Lung (tissue), 11 donors: ENCODE measurements at regions not wholly inside any gene's neighbourhood (a gene's known extent, or its start where the extent isn't known, plus 50 kb on each side); places are given as distances from the start of the nearest gene placed in this dataset.

Experiments used
- ATAC-seq: fragments of 200-7000 bp; cut with Tn5 transposase; one replicate; pipeline ENCODE4 v1.9.1; 2020; ENCODE audit warnings: moderate number of reproducible peaks; ENCODE audit not compliant: insufficient read depth, low FRiP score
- DNase-seq, 3 donors: peaks; one replicate each; pipeline ENCODE4 v3.0.0-alpha.2; 2013 to 2017
- H3K27ac ChIP-seq, 2 donors: one replicate each; pipeline ENCODE4 v1.5.1; 2013; ENCODE audit warnings: mild to moderate bottlenecking in 2 of 2, moderate library complexity in 2 of 2, control low read depth in 1 of 2, inconsistent platforms in 1 of 2, low read depth in 1 of 2, low read length in 1 of 2
- H3K27me3 ChIP-seq, 3 donors: one replicate each; pipeline ENCODE4 v1.5.1; 2013; ENCODE audit warnings: low read length in 2 of 3; ENCODE audit not compliant: control insufficient read depth in 3 of 3, insufficient read depth in 3 of 3
- H3K36me3 ChIP-seq, 4 donors: one replicate each; pipeline ENCODE4 v1.5.1; 2013; ENCODE audit warnings: low read length in 4 of 4, mild to moderate bottlenecking in 1 of 4, moderate library complexity in 1 of 4; ENCODE audit not compliant: control insufficient read depth in 4 of 4, insufficient read depth in 4 of 4
- H3K4me1 ChIP-seq, 5 donors: one replicate each; pipeline ENCODE4 v1.5.1; 2013; ENCODE audit warnings: low read length in 5 of 5, mild to moderate bottlenecking in 2 of 5, moderate library complexity in 1 of 5; ENCODE audit not compliant: control insufficient read depth in 5 of 5, insufficient read depth in 5 of 5
- H3K4me3 ChIP-seq: one replicate; pipeline ENCODE4 v1.5.1; 2013; ENCODE audit warnings: mild to moderate bottlenecking, control low read depth, moderate library complexity
- H3K9ac ChIP-seq, 2 donors: one replicate each; pipeline ENCODE4 v1.5.1; 2013; ENCODE audit warnings: low read length in 2 of 2, control low read depth in 1 of 2; ENCODE audit not compliant: insufficient read depth in 1 of 2
- H3K9me3 ChIP-seq, 4 donors: one replicate each; pipeline ENCODE4 v1.5.1; 2013; ENCODE audit warnings: low read length in 3 of 4, mild to moderate bottlenecking in 1 of 4, moderate library complexity in 1 of 4; ENCODE audit not compliant: control insufficient read depth in 4 of 4, insufficient read depth in 3 of 4
- CTCF ChIP-seq: IDR thresholded peaks from 2 replicates; pipeline ENCODE4 v1.5.1; 2012; ENCODE audit warnings: mild to moderate bottlenecking; ENCODE audit errors: control extremely low read depth, extremely low read depth
- WGBS, 2 donors: extraction: QIAGEN DNeasy Blood & Tissue Kit; methylation state at CpG; one replicate each; pipeline ENCODE4 v1.1.7; 2013; 5-methylcytosine and 5-hydroxymethylcytosine counted together
- donor health status: control.
- donor health status: control.
- donor health status: Bipolar disorder and iron deficiency.
- donor health status: healthy.
- donor health status: DM: yes; HTN: yes; CAD: no.

- WGBS, 2 donors: 88 to 93% methylated on average over 2 of the region's 2 CpGs
- no peaks in the 10 kb centered on the region for H3K27me3 ChIP-seq
- DNase-seq (no peak), ATAC-seq (no peak)
- H3K36me3 ChIP-seq: no peaks in the 10 kb centered on the region
- no peak overlapping the region for H3K4me3 ChIP-seq
- H3K4me1 ChIP-seq: peaks cover 0 to 2% (median 0%) of the 10 kb centered on the region in 5 donors
- H3K9ac ChIP-seq: no peak overlapping the region
- TF ChIP-seq CTCF: no peak
- H3K27ac ChIP-seq: no peak overlapping the region
- no peaks in the 10 kb centered on the region for H3K9me3 ChIP-seq
Measured at GRCh38 chr4:36640876-36641275, 359.5 kb downstream of the DTHD1 start.

- DNase-seq (no peak), ATAC-seq (no peak)
- Histone ChIP-seq H3K4me3 (no peak overlapping the region), H3K27ac (no peak overlapping the region), H3K9ac (no peak overlapping the region), H3K4me1 (no peaks in the 10 kb centered on the region), H3K27me3 (no peaks in the 10 kb centered on the region), H3K36me3 (no peaks in the 10 kb centered on the region), H3K9me3 (peaks cover 0 to 4% (median 0%) of the 10 kb centered on the region in 4 donors)
- no peak for TF ChIP-seq CTCF
- 74 to 75% methylated on average over 3 of the region's 3 CpGs for WGBS, 2 donors
Measured at GRCh38 chr4:36651253-36651652, 369.8 kb downstream of the DTHD1 start.

GRCh38 chr4:36652857-36653256 lies 371.4 kb downstream of the DTHD1 start:
- 92 to 97% methylated on average over 1 of the region's 1 CpG for WGBS, 2 donors
- Histone ChIP-seq H3K27ac (no peak overlapping the region), H3K9ac (no peak overlapping the region), H3K4me1 (no peaks in the 10 kb centered on the region), H3K9me3 (peaks cover 0 to 4% (median 0%) of the 10 kb centered on the region in 4 donors), H3K36me3 (no peaks in the 10 kb centered on the region), H3K27me3 (no peaks in the 10 kb centered on the region), H3K4me3 (no peak overlapping the region)
- no peak for DNase-seq
- ATAC-seq: no peak
- TF ChIP-seq CTCF: no peak

GRCh38 chr4:36665985-36666527 lies 384.6 kb downstream of the DTHD1 start:
- ATAC-seq: no peak
- Histone ChIP-seq H3K9ac (no peak overlapping the region), H3K27me3 (no peaks in the 10 kb centered on the region), H3K27ac (no peak overlapping the region), H3K4me1 (no peaks in the 10 kb centered on the region), H3K36me3 (no peaks in the 10 kb centered on the region), H3K9me3 (no peaks in the 10 kb centered on the region), H3K4me3 (no peak overlapping the region)
- 78% methylated on average over 3 of the region's 3 CpGs for WGBS, 2 donors
- no peak for TF ChIP-seq CTCF
- DNase-seq: no peak
